ENCODE measurements at regions not wholly inside any gene's neighbourhood (a gene's known extent, or its start where the extent isn't known, plus 50 kb on each side); places are given as distances from the start of the nearest gene placed in this dataset.

GRCh38 chr14:101235335-101236103, 325.8 kb upstream of the DIO3 start:
- Histone ChIP-seq H4K20me1 (ENCODE audit: insufficient read depth) (no peaks in the 10 kb centered on the region), H3F3A (replicated peaks; ENCODE audit: insufficient read depth) (no peaks in the 10 kb centered on the region), H3K4me2 (no peak overlapping the region), H2AFZ (ENCODE audit: low read depth) (no peak overlapping the region), H3K36me3 (replicated peaks in 1 of 2; ENCODE audit: control insufficient read depth in 1 of 2, insufficient read depth in 2 of 2, low read length in 1 of 2) (no peaks in the 10 kb centered on the region), H3K9ac (no peak overlapping the region), H3K27me3 (ENCODE audit: insufficient read depth) (no peaks in the 10 kb centered on the region), H3K9me3 (no peaks in the 10 kb centered on the region), H3K9me2 (no peaks in the 10 kb centered on the region), H3K4me1 (ENCODE audit: control insufficient read depth in 1 of 2, insufficient read depth in 2 of 2, low read depth in 1 of 2, low read length in 1 of 2) (peaks cover 0 to 37% of the 10 kb centered on the region in 2 experiments; a peak in 1 of 4 replicates), H3K79me2 (ENCODE audit: insufficient read depth) (no peaks in the 10 kb centered on the region), H3K27ac (ENCODE audit: low read depth in 2 of 2, low read length in 1 of 2) (peak overlapping the region in 1 of 2 experiments; percentile 58; a peak in 1 of 4 replicates), H3K4me3 (ENCODE audit: low read depth in 2 of 2, low read length in 1 of 2) (no peak overlapping the region)
- POLR2A ChIA-PET, result interaction anchor here (0.6 to 1.8 kb wide), 12 partner anchors 9 to 497 kb away, joined by 3 to 6 read pairs (median 4); partner anchors contain the start of gene RTL1
- DNase-seq, result peak; percentile 95
- 54% methylated on average over 13 of the region's 16 CpGs for WGBS (ENCODE audit: low lambda C conversion rate)
- CTCF ChIA-PET, result interaction anchor here (0.5 to 6.0 kb wide), 62 partner anchors 9 to 858 kb away, joined by 3 to 76 read pairs (median 4); partner anchors contain the start of genes DIO3 and RTL1
- no peak for TF ChIP-seq FOSL2 (IDR thresholded peaks at IDR 0.05; ENCODE audit: borderline replicate concordance, low read depth)
- no peak for TF ChIP-seq POLR2AphosphoS5 (IDR thresholded peaks at IDR 0.05; ENCODE audit: low read depth, low read length)
- TF ChIP-seq CHD2 (IDR thresholded peaks at IDR 0.05; ENCODE audit: low read length, partially characterized antibody), result peak; percentile 58
- TF ChIP-seq SMC3 (IDR thresholded peaks at IDR 0.05; ENCODE audit: low read depth, low read length), result peak; percentile 93
- no peak for TF ChIP-seq MXI1 (IDR thresholded peaks at IDR 0.05; ENCODE audit: low read depth, low read length)
- peak; percentile 93 for TF ChIP-seq RAD21 (IDR thresholded peaks at IDR 0.05; ENCODE audit: low read length)
- no peak for TF ChIP-seq EP300 (IDR thresholded peaks at IDR 0.05; ENCODE audit: borderline replicate concordance in 1 of 2, low read depth in 1 of 2, low read length in 1 of 2)
- no peak for TF ChIP-seq FOXJ3 (CRISPR knock-in tag; IDR thresholded peaks at IDR 0.05)
- peak; percentile 61; the same call in 1 of the 2 replicates for TF ChIP-seq REST (IDR thresholded peaks at IDR 0.05; ENCODE audit: low read depth, low read length)
- TF ChIP-seq CTCF (IDR thresholded peaks at IDR 0.05), result peak; percentile 70
- TF ChIP-seq MAX (IDR thresholded peaks at IDR 0.05; ENCODE audit: low read depth), result no peak
- 0 out of 2 replicates have a peak, but pooled peaks have one; percentile 36 for TF ChIP-seq RCOR1 (IDR thresholded peaks at IDR 0.05; ENCODE audit: low read length)

Data from SK-N-SH (cell line).